HG03060 (cell line): ENCODE measurements at regions not wholly inside any gene's neighbourhood (a gene's known extent, or its start where the extent isn't known, plus 50 kb on each side); places are given as distances from the start of the nearest gene placed in this dataset.

Experiments used
- ATAC-seq: cut with Tn5 transposase; IDR thresholded peaks from one replicate; pipeline ENCODE4 v1.9.1; 2021; ENCODE audit warnings: low read depth, moderate number of reproducible peaks; ENCODE audit not compliant: unreplicated experiment

- ATAC-seq: no peak
Observed at GRCh38 chr10:57964351-57964750, 303.3 kb downstream of the IPMK start.

- ATAC-seq: no peak
Observed at GRCh38 chr10:57963546-57963945, 304.1 kb downstream of the IPMK start.

- no peak for ATAC-seq
Observed at GRCh38 chr10:57962839-57963238, 304.9 kb downstream of the IPMK start.

GRCh38 chr10:57961487-57961886 is 306.2 kb downstream of the IPMK start:
- no peak for ATAC-seq

- ATAC-seq: no peak
Observed at GRCh38 chr10:57960406-57960805, 307.3 kb downstream of the IPMK start.

- ATAC-seq: no peak
Observed at GRCh38 chr10:57959318-57960006, 308.2 kb downstream of the IPMK start.

GRCh38 chr10:57955076-57955475 is 312.6 kb downstream of the IPMK start:
- no peak for ATAC-seq

GRCh38 chr10:57952741-57953140 is 315.0 kb downstream of the IPMK start:
- no peak for ATAC-seq

GRCh38 chr10:57950442-57950974 is 317.2 kb downstream of the IPMK start:
- ATAC-seq: no peak

GRCh38 chr10:57948796-57949195 is 318.9 kb downstream of the IPMK start:
- ATAC-seq: no peak

- no peak for ATAC-seq
Observed at GRCh38 chr10:57946833-57947232, 320.9 kb downstream of the IPMK start.

GRCh38 chr10:57943701-57944100 is 324.0 kb downstream of the IPMK start:
- no peak for ATAC-seq

GRCh38 chr10:57925045-57925444 is 342.6 kb downstream of the IPMK start:
- ATAC-seq: no peak

- ATAC-seq: no peak
Observed at GRCh38 chr10:57921140-57921539, 346.6 kb downstream of the IPMK start.

GRCh38 chr10:57919864-57920263 is 347.8 kb downstream of the IPMK start:
- no peak for ATAC-seq

GRCh38 chr10:57917019-57917418 is 350.7 kb downstream of the IPMK start:
- ATAC-seq: no peak

- no peak for ATAC-seq
Observed at GRCh38 chr10:57905861-57906260, 361.8 kb downstream of the IPMK start.

- ATAC-seq: no peak
Observed at GRCh38 chr10:57905010-57905409, 362.7 kb downstream of the IPMK start.

GRCh38 chr10:57898231-57898630 is 369.5 kb downstream of the IPMK start:
- no peak for ATAC-seq

- ATAC-seq: no peak
Observed at GRCh38 chr10:57897611-57898010, 370.1 kb downstream of the IPMK start.

- no peak for ATAC-seq
Observed at GRCh38 chr10:57894361-57894760, 373.3 kb downstream of the IPMK start.

GRCh38 chr10:57891201-57892006 is 376.3 kb downstream of the IPMK start:
- ATAC-seq: no peak
